Retinal pigment epithelial cell (primary cell): ENCODE measurements at regions not wholly inside any gene's neighbourhood (a gene's known extent, or its start where the extent isn't known, plus 50 kb on each side); places are given as distances from the start of the nearest gene placed in this dataset.
"Not testable (repeated sequence)": the region's sequence is repeated elsewhere in the genome, so short reads cannot be mapped to it uniquely, and the experiment has no call there.

Source experiments
- DNase-seq: peaks from one replicate; pipeline ENCODE4 v3.0.0-alpha.2; 2010; ENCODE audit warnings: low read depth
- H3K4me3 ChIP-seq: 2 replicates; pipeline ENCODE4 v1.5.1; 2011; ENCODE audit warnings: mild to moderate bottlenecking, low read length, control low read depth, moderate library complexity
- CTCF ChIP-seq: conservative IDR thresholded peaks from 2 replicates; pipeline ENCODE4 v1.5.1; 2011; ENCODE audit warnings: low read depth, low read length, control low read depth, inconsistent platforms

- no peak for TF ChIP-seq CTCF
- no peak for DNase-seq
- no peak overlapping the region for H3K4me3 ChIP-seq
These were observed 50.2 kb upstream of the THSD7B start for GRCh38 chr2:136715146-136715545.

- DNase-seq, result no peak
- no peak overlapping the region for H3K4me3 ChIP-seq
- TF ChIP-seq CTCF, result no peak
These were observed 50.8 kb upstream of the THSD7B start for GRCh38 chr2:136714452-136714951.

GRCh38 chr2:136713739-136714138 is 51.6 kb upstream of the THSD7B start:
- no peak overlapping the region for H3K4me3 ChIP-seq
- no peak for TF ChIP-seq CTCF
- no peak for DNase-seq

- no peak overlapping the region for H3K4me3 ChIP-seq
- DNase-seq, result no peak
- no peak for TF ChIP-seq CTCF
These were observed 60.0 kb upstream of the THSD7B start for GRCh38 chr2:136705336-136705735.

GRCh38 chr2:136703214-136703613 is 62.1 kb upstream of the THSD7B start:
- no peak for TF ChIP-seq CTCF
- DNase-seq, result no peak
- H3K4me3 ChIP-seq, result no peak overlapping the region

- no peak for TF ChIP-seq CTCF
- no peak for DNase-seq
- H3K4me3 ChIP-seq, result no peak overlapping the region
These were observed 68.9 kb upstream of the THSD7B start for GRCh38 chr2:136696438-136696837.

- H3K4me3 ChIP-seq, result no peak overlapping the region
- no peak for DNase-seq
- no peak for TF ChIP-seq CTCF
These were observed 71.4 kb upstream of the THSD7B start for GRCh38 chr2:136693966-136694365.

GRCh38 chr2:136680079-136680478 is 85.3 kb upstream of the THSD7B start:
- not testable (repeated sequence) for H3K4me3 ChIP-seq, DNase-seq
